GM10266 (cell line): ENCODE measurements at regions not wholly inside any gene's neighbourhood (a gene's known extent, or its start where the extent isn't known, plus 50 kb on each side); places are given as distances from the start of the nearest gene placed in this dataset.

Source experiments
- DNase-seq: peaks from one replicate; pipeline ENCODE4 v3.0.0; 2012; ENCODE audit errors: extremely low spot score
- TF ChIP-seq, protein P1 (sequence below): IDR thresholded peaks from 2 replicates; pipeline ENCODE4 v1.5.1; 2012; ENCODE audit warnings: mild to moderate bottlenecking, low read depth; ENCODE audit not compliant: control insufficient read depth, insufficient read depth; ENCODE audit errors: missing control alignments

DNA sequence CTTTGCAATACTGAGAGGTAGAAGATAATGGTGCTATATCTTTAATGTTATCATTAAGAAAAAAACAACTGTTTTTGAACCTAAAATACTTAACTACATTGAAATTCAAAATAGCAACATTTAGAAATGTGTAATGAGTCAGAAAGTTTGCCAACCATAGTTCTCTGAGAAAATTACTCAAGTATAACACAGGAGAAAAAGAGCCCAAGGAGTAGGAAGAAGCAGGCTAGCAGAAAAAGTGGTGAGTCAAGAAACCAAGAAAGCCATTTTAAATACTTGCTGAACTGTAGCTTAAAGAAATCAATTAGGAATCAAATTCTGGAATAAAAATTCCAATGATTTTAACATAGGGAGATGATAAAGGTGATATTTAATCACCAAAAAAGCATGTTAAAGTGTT is 181.0 kb upstream of the RSPO3 start:
- TF ChIP-seq, protein P1, sequence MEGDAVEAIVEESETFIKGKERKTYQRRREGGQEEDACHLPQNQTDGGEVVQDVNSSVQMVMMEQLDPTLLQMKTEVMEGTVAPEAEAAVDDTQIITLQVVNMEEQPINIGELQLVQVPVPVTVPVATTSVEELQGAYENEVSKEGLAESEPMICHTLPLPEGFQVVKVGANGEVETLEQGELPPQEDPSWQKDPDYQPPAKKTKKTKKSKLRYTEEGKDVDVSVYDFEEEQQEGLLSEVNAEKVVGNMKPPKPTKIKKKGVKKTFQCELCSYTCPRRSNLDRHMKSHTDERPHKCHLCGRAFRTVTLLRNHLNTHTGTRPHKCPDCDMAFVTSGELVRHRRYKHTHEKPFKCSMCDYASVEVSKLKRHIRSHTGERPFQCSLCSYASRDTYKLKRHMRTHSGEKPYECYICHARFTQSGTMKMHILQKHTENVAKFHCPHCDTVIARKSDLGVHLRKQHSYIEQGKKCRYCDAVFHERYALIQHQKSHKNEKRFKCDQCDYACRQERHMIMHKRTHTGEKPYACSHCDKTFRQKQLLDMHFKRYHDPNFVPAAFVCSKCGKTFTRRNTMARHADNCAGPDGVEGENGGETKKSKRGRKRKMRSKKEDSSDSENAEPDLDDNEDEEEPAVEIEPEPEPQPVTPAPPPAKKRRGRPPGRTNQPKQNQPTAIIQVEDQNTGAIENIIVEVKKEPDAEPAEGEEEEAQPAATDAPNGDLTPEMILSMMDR = no peak
- DNase-seq = no peak

DNA sequence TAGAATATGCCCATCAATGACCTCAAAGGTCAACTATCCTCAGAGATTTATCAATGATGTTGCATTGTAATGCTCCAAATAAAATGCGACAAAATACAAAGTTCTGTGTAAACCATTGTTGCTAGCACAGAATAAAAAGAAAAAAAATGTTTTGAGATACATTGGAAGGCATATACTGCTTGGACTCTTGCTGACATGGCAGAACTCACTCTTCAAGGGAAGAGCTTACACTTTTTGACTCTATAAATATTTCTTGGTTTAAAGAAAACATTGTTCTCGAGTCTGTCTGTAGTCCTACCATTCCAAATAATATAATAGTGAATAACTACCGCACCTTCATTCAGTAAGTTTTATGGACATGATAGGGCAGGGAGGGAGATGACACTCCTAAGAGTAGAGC is 178.7 kb upstream of the RSPO3 start:
- TF ChIP-seq, protein P1 = no peak
- DNase-seq = no peak

DNA sequence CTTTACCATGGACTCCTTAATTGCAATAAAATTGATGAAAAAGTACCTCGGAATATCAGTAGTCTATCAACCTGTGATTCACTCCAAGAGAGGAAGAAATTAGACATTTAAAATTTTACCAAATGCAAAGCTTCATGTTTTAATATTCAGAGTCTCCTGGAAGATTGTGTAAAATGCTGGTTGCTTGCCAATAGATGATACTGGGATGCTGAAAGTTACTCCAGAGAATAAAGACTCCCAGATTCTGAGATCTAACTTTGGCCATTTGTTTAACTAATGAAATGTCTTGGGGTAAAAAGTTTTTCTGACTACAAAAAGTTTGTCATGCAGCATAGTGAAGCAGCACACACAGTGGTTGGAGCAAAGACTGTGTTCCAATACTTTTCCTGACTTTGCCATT is 176.7 kb upstream of the RSPO3 start:
- DNase-seq = no peak
- TF ChIP-seq, protein P1 = no peak

DNA sequence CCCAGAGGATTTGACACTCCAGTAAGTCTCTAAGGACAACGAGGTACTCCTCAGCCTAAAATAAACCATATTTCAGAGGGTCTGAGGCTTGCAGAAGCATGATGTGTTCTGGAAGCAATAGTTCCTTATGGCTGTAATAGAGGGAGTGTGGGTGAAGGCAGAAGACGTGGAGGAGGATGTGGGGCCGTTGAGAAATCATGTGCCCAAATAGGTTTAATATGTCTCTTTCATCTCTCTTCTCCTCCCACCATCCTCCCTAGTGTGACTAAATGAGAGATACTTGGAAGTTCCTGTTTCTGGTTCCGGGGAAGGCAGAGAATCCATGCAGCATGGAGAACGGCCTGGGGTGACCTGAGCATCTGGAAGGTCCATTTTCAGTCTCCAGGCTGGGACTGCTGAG is 174.0 kb upstream of the RSPO3 start:
- TF ChIP-seq, protein P1 = no peak
- DNase-seq = no peak

DNA sequence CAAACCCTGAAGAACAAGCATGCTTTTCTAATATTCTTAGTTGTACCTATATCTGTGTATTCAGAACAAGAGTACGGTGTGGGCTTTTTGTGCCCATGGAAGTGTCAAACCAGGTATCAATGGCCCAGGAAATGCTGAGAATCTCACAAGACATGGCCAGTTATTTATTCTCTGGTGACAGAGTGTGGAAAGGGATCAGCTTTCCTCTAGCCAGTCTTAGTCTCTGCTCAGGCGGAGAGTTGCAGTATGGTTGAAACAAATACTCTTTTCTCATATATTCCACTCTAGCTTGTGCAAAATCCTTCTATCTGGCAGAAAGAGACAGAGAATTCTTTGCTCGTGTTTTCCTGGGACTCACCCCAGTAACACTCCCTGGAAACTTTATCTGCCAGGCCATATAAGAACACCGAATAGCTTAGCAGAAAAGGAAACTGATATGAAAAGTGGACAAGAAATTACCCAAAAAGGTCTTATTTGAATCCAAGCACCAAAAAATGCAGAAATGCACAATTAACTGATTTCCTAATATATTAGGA is 173.3 kb upstream of the RSPO3 start:
- DNase-seq = no peak
- TF ChIP-seq, protein P1 = no peak

DNA sequence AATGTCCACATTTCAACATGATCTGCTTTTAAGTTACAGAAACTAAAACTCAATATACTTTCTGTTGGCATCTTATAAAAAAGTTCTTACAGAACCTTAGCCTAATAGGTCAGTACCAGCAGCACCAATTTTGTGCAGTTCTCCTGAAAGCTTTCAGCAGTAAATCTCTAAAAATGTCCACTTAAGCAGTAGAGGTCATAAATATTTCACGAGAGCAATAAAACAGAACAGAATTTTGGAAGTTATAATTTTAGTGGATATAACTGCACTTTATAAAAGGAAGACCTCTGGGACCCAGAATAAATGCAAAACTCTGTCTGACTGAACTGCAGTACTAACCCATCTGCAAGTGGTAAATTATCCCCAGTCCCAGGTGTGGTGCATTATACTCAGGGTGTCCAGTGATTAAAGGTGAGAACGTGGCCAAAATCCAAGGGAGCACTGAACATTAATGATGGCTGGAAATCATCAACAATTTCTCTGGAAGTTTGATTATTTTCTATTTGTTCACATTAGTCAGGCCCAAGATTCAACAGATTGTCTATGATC is 172.6 kb upstream of the RSPO3 start:
- no peak for DNase-seq

DNA sequence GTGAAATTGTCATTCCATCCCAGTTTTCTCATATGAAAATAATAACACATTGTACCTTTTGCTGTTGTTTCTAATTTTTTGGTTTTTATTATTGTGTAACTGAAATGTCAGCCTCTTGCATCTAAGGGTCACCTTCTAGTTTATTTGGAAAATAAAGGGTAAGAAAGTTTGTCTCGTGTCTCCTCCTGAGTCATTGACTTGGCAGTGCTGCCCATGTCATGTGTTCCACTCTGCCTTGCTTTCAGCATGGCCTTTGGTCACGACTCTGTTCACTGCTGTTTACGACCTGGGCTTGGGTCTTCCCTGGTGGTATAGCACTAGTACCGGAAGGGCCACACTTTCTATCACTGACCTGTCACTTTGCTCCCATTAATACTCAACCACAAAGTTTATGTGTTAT is 171.4 kb upstream of the RSPO3 start:
- TF ChIP-seq, protein P1 = no peak
- DNase-seq = no peak

More for the DNA sequence above, 172.6 kb upstream of the RSPO3 start:
- TF ChIP-seq, protein P1 = no peak
